GM12878 (cell line): ENCODE measurements at regions not wholly inside any gene's neighbourhood (a gene's known extent, or its start where the extent isn't known, plus 50 kb on each side); places are given as distances from the start of the nearest gene placed in this dataset.

Experiments used
- ATAC-seq: fragments of 200-7000 bp; cut with Tn5 transposase; 3 replicates; pipeline ENCODE4 v1.9.1; 2020; ENCODE audit warnings: mild to moderate bottlenecking, moderate library complexity
- BruUV-seq: library from RNA; stranded (reverse); fragments of 400-500 nt; replicated peaks from 2 replicates; lab custom pipeline; 2021; lab: Mats Ljungman, UMichigan
- CTCF ChIA-PET: fragments of 300-600 bp; sonication (Branson Sonifier 250); formaldehyde crosslinking; extraction: SDS; loops from one replicate; lab custom pipeline; 2021; ENCODE audit warnings: inconsistent platforms; lab: Yijun Ruan, JAX
- POLR2A ChIA-PET: fragments of 350-600 bp; formaldehyde crosslinking; extraction: SDS; loops from one replicate; lab custom pipeline; 2021; ENCODE audit warnings: inconsistent platforms; lab: Charles Lee
- RAD21 ChIA-PET: fragments of 300-600 bp; sonication (Branson Sonifier 250); formaldehyde crosslinking; loops from one replicate; lab custom pipeline; 2023; ENCODE audit warnings: antibody characterized with exemption; ENCODE audit not compliant: unreplicated experiment; lab: Charles Lee
- SMC1A ChIA-PET: fragments of 300-600 bp; sonication (Branson Sonifier 250); formaldehyde crosslinking; loops from one replicate; lab custom pipeline; 2023; ENCODE audit not compliant: unreplicated experiment, uncharacterized antibody; lab: Charles Lee
- DNase-seq: peaks from one replicate; pipeline ENCODE4 v3.0.0-alpha.2; 2011; ENCODE audit warnings: low read depth, low spot score
- FAIRE-seq: peaks from 3 replicates; lab custom pipeline; 2011; peaks lifted over from hg19 to GRCh38; lab: Jason Lieb, UNC
- H2AFZ ChIP-seq: 2 replicates; pipeline ENCODE4 v1.6.0; 2011; ENCODE audit warnings: low read depth, low read length, control low read depth; ENCODE audit not compliant: control insufficient read depth
- H3K27ac ChIP-seq: 2 replicates; pipeline ENCODE4 v1.5.1; 2011; ENCODE audit warnings: control low read depth; ENCODE audit not compliant: control insufficient read depth, insufficient read depth
- H3K27me3 ChIP-seq, 2 experiments: replicated peaks in 1 of 2; 2 replicates each; pipeline versions ENCODE4 v1.6.0 to v1.6.1; 2011; ENCODE audit warnings: low read length in 1 of 2; ENCODE audit not compliant: control insufficient read depth in 2 of 2, insufficient read depth in 2 of 2
- H3K36me3 ChIP-seq, 2 experiments: 2 replicates each; pipeline ENCODE4 v1.5.1; 2011; ENCODE audit warnings: low read length in 1 of 2; ENCODE audit not compliant: control insufficient read depth in 2 of 2, insufficient read depth in 2 of 2
- H3K4me1 ChIP-seq: 2 replicates; pipeline ENCODE4 v1.6.1; 2011; ENCODE audit warnings: mild to moderate bottlenecking, low read length, moderate library complexity, mixed read lengths; ENCODE audit not compliant: control insufficient read depth, insufficient read depth
- H3K4me2 ChIP-seq: 2 replicates; pipeline ENCODE4 v1.6.0; 2011; ENCODE audit warnings: control low read depth; ENCODE audit not compliant: control insufficient read depth, insufficient read depth
- H3K4me3 ChIP-seq: fragments of 200-600 bp; sonication (generic); 2 replicates; pipeline ENCODE4 v1.5.1; 2016
- H3K79me2 ChIP-seq: 2 replicates; pipeline ENCODE4 v1.6.0; 2011; ENCODE audit warnings: low read length; ENCODE audit not compliant: control insufficient read depth, insufficient read depth
- H3K9ac ChIP-seq: 2 replicates; pipeline ENCODE4 v1.8.0; 2011; ENCODE audit warnings: low read length, control low read depth, mixed read lengths; ENCODE audit not compliant: control insufficient read depth, insufficient read depth
- H3K9me3 ChIP-seq: replicated peaks from 3 replicates; pipeline ENCODE4 v1.5.1; 2011; ENCODE audit warnings: mild to moderate bottlenecking, low read length; ENCODE audit not compliant: control insufficient read depth, insufficient read depth
- H4K20me1 ChIP-seq: 2 replicates; pipeline ENCODE4 v1.6.0; 2011; ENCODE audit not compliant: control insufficient read depth, insufficient read depth
- BHLHE40 ChIP-seq, 2 experiments: fragments of 450-650 bp in 1 of 2; IDR thresholded peaks; 2 replicates each; pipeline ENCODE4 v1.6.1; 2011 to 2017; ENCODE audit warnings: low read depth in 2 of 2, borderline replicate concordance in 1 of 2, improper control_type of control experiment in 1 of 2, low read length in 1 of 2, mild to moderate bottlenecking in 1 of 2
- HDAC2 ChIP-seq: fragments of 200-600 bp; sonication (generic); IDR thresholded peaks from 2 replicates; pipeline ENCODE4 v1.6.1; 2017
- NR2C1 ChIP-seq: fragments of 450-650 bp; IDR thresholded peaks from 2 replicates; pipeline ENCODE4 v1.6.1; 2017; ENCODE audit warnings: antibody characterized with exemption, mild to moderate bottlenecking, moderate library complexity
- NR2F1 ChIP-seq: fragments of 450-650 bp; conservative IDR thresholded peaks from 2 replicates; pipeline ENCODE4 v1.6.1; 2017; ENCODE audit warnings: mild to moderate bottlenecking
- NRF1 ChIP-seq: conservative IDR thresholded peaks from 2 replicates; pipeline ENCODE4 v1.6.1; 2011; ENCODE audit warnings: mild to moderate bottlenecking, low read depth, low read length, improper control_type of control experiment
- POLR2AphosphoS2 ChIP-seq: IDR thresholded peaks from 2 replicates; pipeline ENCODE4 v1.6.1; 2011; ENCODE audit warnings: low read depth, mild to moderate bottlenecking, low read length, improper control_type of control experiment, moderate library complexity
- SMAD1 ChIP-seq: fragments of 450-650 bp; IDR thresholded peaks from 2 replicates; pipeline ENCODE4 v1.6.1; 2018; ENCODE audit warnings: mild to moderate bottlenecking, low read depth; ENCODE audit not compliant: partially characterized antibody
- SREBF1 ChIP-seq: IDR thresholded peaks from 2 replicates; pipeline ENCODE4 v1.6.1; 2012; ENCODE audit warnings: mild to moderate bottlenecking, low read length
- SRF ChIP-seq, 2 experiments: IDR thresholded peaks; 2 replicates each; pipeline ENCODE4 v1.6.1; 2011; ENCODE audit warnings: low read depth in 2 of 2, low read length in 2 of 2, mild to moderate bottlenecking in 1 of 2, moderate library complexity in 1 of 2
- ZNF274 ChIP-seq: IDR thresholded peaks from one replicate; pipeline ENCODE4 v1.8.0; 2011; ENCODE audit not compliant: insufficient read length, insufficient read depth
- whole genome bisulfite sequencing: methylation state at CpG from one replicate; pipeline ENCODE4 v1.1.6; 2016; ENCODE audit warnings: low lambda C conversion rate; ENCODE audit not compliant: insufficient replicate concordance, insufficient coverage; ENCODE audit errors: missing lambda C conversion rate; 5-methylcytosine and 5-hydroxymethylcytosine counted together
- in situ Hi-C: fragments of 300-500 bp; cut with MboI; formaldehyde crosslinking; loops from 9 replicates; pipeline ENCODE4 v1.14.3; 2018; ENCODE audit warnings: mixed read lengths
- intact Hi-C: fragments of 100-400 bp; cut with micrococcal nuclease; formaldehyde crosslinking; loops from one replicate; pipeline ENCODE4 v1.14.2; 2022; ENCODE audit not compliant: unreplicated experiment
- TF ChIP-seq, protein P1 (sequence below): fragments of 450-650 bp; IDR thresholded peaks from 2 replicates; pipeline ENCODE4 v1.6.1; 2017; ENCODE audit warnings: mild to moderate bottlenecking, low read depth, inconsistent platforms; ENCODE audit not compliant: poor library complexity, severe bottlenecking
- TF ChIP-seq, protein P2 (sequence below): fragments of 450-650 bp; conservative IDR thresholded peaks from 2 replicates; pipeline ENCODE4 v1.6.1; 2017; ENCODE audit warnings: mild to moderate bottlenecking, moderate library complexity
- TF ChIP-seq, protein P3 (sequence below), 3 experiments: IDR thresholded peaks in 2 of 3; conservative IDR thresholded peaks in 1 of 3; 2 replicates each; pipeline ENCODE4 v1.5.1; 2011; ENCODE audit warnings: low read depth in 3 of 3, low read length in 3 of 3, mild to moderate bottlenecking in 3 of 3, control low read depth in 2 of 3, moderate library complexity in 2 of 3, inconsistent platforms in 1 of 3, mixed read lengths in 1 of 3; ENCODE audit not compliant: control insufficient read depth in 2 of 3, insufficient read depth in 1 of 3; ENCODE audit errors: extremely low read depth in 1 of 3

DNA sequence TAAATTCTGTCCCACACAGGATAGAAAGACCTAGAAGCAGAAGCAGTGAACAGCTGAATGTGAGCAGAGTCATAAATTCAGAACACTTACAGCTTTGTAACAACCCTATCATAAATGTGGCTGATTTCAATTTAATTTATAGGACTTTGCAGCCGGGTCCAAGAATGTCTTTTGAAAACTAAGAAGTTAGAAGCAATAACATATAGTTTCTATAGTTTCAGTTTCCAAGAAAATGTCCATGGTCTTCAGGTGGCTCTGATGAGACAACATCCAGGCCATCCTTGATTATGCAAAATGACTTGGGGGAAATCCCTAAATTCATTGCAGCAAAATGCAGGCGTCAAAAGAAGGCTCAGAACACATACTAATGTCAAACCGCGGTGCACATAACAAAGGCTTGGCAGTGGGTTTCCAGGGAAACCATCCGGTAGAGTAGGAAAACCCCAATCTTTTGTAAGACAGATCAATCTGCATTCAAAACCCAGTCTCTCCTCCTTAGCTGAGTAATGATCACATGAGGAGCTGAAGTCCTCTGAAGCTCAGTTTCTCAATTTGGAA, 442.2 kb upstream of the ID2 start:
- Histone ChIP-seq H3K27me3 (no peaks in the 10 kb centered on the region), H3K4me3 (no peak overlapping the region), H3K4me2 (no peak overlapping the region), H3K27ac (no peak overlapping the region), H3K9ac (no peak overlapping the region), H3K9me3 (peaks cover 14% of the 10 kb centered on the region), H3K4me1 (peaks cover 25% of the 10 kb centered on the region), H2AFZ (no peak overlapping the region), H4K20me1 (no peaks in the 10 kb centered on the region), H3K79me2 (no peaks in the 10 kb centered on the region), H3K36me3 (peaks cover 0 to 2% of the 10 kb centered on the region in 2 experiments; a peak in 1 of 4 replicates)
- RAD21 ChIA-PET: interaction anchor here (0.6 to 3.7 kb wide), 8 partner anchors 10 to 513 kb away, joined by 3 to 25 read pairs (median 4); no protein-coding TSS in a partner anchor
- SMC1A ChIA-PET: interaction anchor here (0.6 to 9.8 kb wide), 25 partner anchors 10 to 517 kb away, joined by 3 to 125 read pairs (median 3); no protein-coding TSS in a partner anchor
- intact Hi-C loops (loop anchor here (5.0 to 10.0 kb wide), 4 partner anchors 38 to 805 kb away; partner anchors contain the start of gene ID2), in situ Hi-C loops (loop anchor here (10.0 kb wide), 1 partner anchor 445 kb away; the partner anchor contains the start of gene ID2)
- WGBS: 19% methylated on average over 5 of the region's 5 CpGs
- no TSS peak for BruUV-seq
- CTCF ChIA-PET: interaction anchor here (0.7 to 4.1 kb wide), 7 partner anchors 9 to 514 kb away, joined by 3 to 14 read pairs (median 4); no protein-coding TSS in a partner anchor
- no peak for DNase-seq
- no peak for FAIRE-seq
- ATAC-seq: peak; percentile 66
- POLR2A ChIA-PET: interaction anchor here (0.6 to 2.0 kb wide), 8 partner anchors 10 to 175 kb away, joined by 3 to 10 read pairs (median 4); no protein-coding TSS in a partner anchor
- TF ChIP-seq, protein P1, sequence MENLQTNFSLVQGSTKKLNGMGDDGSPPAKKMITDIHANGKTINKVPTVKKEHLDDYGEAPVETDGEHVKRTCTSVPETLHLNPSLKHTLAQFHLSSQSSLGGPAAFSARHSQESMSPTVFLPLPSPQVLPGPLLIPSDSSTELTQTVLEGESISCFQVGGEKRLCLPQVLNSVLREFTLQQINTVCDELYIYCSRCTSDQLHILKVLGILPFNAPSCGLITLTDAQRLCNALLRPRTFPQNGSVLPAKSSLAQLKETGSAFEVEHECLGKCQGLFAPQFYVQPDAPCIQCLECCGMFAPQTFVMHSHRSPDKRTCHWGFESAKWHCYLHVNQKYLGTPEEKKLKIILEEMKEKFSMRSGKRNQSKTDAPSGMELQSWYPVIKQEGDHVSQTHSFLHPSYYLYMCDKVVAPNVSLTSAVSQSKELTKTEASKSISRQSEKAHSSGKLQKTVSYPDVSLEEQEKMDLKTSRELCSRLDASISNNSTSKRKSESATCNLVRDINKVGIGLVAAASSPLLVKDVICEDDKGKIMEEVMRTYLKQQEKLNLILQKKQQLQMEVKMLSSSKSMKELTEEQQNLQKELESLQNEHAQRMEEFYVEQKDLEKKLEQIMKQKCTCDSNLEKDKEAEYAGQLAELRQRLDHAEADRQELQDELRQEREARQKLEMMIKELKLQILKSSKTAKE: no peak
- TF ChIP-seq ZNF274 (no peak), BHLHE40 (IDR thresholded peaks at IDR 0.05; ENCODE audit: borderline replicate concordance in 1 of 2, low read depth in 2 of 2, low read length in 1 of 2) (peak in 1 of 2 experiments; percentile 19; a peak in 1 of 4 replicates), NR2C1 (no peak), HDAC2 (no peak), NRF1 (no peak), POLR2AphosphoS2 (no peak), SREBF1 (no peak), SMAD1 (no peak), SRF (IDR thresholded peaks at IDR 0.05; ENCODE audit: low read depth in 2 of 2, low read length in 2 of 2) (no peak), NR2F1 (no peak)
- TF ChIP-seq, protein P2, sequence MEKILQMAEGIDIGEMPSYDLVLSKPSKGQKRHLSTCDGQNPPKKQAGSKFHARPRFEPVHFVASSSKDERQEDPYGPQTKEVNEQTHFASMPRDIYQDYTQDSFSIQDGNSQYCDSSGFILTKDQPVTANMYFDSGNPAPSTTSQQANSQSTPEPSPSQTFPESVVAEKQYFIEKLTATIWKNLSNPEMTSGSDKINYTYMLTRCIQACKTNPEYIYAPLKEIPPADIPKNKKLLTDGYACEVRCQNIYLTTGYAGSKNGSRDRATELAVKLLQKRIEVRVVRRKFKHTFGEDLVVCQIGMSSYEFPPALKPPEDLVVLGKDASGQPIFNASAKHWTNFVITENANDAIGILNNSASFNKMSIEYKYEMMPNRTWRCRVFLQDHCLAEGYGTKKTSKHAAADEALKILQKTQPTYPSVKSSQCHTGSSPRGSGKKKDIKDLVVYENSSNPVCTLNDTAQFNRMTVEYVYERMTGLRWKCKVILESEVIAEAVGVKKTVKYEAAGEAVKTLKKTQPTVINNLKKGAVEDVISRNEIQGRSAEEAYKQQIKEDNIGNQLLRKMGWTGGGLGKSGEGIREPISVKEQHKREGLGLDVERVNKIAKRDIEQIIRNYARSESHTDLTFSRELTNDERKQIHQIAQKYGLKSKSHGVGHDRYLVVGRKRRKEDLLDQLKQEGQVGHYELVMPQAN: no peak
- TF ChIP-seq, protein P3, sequence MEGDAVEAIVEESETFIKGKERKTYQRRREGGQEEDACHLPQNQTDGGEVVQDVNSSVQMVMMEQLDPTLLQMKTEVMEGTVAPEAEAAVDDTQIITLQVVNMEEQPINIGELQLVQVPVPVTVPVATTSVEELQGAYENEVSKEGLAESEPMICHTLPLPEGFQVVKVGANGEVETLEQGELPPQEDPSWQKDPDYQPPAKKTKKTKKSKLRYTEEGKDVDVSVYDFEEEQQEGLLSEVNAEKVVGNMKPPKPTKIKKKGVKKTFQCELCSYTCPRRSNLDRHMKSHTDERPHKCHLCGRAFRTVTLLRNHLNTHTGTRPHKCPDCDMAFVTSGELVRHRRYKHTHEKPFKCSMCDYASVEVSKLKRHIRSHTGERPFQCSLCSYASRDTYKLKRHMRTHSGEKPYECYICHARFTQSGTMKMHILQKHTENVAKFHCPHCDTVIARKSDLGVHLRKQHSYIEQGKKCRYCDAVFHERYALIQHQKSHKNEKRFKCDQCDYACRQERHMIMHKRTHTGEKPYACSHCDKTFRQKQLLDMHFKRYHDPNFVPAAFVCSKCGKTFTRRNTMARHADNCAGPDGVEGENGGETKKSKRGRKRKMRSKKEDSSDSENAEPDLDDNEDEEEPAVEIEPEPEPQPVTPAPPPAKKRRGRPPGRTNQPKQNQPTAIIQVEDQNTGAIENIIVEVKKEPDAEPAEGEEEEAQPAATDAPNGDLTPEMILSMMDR (IDR thresholded peaks at IDR 0.05 in 2 of 3, conservative IDR thresholded peaks at IDR 0.05 in 1 of 3; ENCODE audit: control insufficient read depth in 2 of 3, extremely low read depth in 1 of 3, insufficient read depth in 1 of 3, low read depth in 3 of 3, low read length in 3 of 3): no peak
